IPS-NIHi7 (cell line): ENCODE measurements at regions not wholly inside any gene's neighbourhood (a gene's known extent, or its start where the extent isn't known, plus 50 kb on each side); places are given as distances from the start of the nearest gene placed in this dataset.

ENCODE experiments used
- DNase-seq: peaks from one replicate; pipeline ENCODE4 v3.0.0; 2012; ENCODE audit warnings: mixed read lengths; ENCODE audit errors: extremely low spot score

DNA sequence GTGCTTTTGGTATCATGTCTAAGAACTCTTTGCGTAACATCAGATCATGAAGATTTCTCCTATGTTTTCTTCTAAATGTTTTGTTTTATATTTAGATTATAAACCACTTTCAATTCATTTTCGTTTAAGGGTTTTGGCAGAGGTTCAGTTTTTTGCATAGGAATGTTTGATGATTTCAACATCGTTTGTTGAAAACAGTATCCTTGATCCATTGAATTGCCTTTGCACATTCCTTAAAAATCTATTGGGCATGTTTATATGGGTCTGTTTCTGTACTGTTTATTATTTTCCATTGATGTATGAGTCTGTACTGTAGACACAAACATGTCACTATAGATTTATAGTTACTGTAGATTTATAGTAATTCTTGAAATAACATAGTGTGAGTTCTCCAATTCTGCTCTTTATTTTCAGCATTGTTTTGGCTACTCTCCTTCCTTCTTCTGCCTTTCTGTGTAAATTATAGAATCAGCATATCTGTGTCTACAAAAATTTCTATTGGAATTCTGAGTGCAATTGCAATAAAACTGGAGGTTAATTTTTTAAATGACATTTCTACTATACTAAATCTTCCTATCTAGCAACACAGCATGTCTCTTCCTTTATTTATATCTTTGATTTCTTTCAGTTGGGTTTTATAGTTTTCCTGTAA is 374.0 kb downstream of the SV2B start:
- no peak for DNase-seq

DNA sequence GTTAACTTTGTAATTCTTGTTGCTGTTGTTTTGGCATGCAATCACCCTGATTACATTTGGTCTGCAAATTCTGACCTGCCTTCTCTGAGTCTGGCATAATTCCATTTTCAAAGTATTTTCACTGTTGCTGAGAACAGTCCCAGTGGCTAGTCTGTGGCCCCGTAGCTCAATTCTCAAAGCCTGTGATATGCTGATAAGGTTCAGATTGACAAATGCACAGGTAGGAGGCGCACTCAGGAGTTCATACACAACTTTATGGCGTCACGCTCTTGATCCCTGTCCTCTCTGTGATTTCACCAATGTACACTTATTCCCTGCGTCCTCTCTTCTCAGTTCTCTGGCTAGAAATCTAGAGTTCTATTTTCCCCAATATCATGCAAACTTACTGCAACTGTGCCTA is 376.6 kb upstream of the SLCO3A1 start:
- DNase-seq, result no peak

DNA sequence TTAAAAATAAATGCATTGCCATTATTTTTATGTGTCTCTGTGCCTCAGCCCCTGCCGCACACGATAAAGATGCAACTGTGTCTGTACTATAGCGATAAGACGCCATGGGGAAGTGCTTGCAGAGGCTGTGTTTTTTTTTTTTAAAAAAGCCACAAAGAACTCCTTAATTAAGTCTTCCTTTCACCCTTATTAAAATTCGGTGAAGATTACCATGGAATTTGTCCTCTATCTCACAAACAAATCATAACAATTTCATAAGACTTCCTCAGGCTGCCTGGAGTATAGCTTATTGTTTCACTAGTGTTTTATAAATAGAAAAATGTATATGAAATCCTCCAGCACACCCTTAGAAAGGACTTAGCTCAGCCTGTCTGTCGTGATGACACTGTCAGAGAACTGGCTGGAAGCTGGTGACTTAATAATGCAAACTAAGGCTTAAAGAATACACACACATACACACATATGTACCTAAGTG is 374.8 kb upstream of the SLCO3A1 start:
- DNase-seq, result no peak

DNA sequence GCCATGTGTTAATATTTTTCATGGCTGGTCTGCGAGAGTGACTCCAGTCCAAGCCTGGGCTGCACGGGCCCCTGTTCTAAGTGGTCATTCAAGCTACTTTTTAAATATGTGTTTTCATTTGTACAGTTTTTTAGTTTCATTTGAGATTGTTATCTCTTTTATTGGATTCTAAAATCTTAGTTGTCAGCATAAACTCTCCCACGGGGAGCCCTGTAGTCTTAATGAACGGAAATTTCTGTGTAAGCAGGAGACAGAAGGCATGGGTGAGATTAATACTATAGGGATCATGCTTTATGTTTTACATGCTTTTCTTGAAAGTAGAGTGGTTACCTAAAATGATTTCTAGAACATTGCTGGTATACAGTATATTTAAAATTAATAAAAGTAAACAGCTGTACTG is 373.1 kb upstream of the SLCO3A1 start:
- no peak for DNase-seq

DNA sequence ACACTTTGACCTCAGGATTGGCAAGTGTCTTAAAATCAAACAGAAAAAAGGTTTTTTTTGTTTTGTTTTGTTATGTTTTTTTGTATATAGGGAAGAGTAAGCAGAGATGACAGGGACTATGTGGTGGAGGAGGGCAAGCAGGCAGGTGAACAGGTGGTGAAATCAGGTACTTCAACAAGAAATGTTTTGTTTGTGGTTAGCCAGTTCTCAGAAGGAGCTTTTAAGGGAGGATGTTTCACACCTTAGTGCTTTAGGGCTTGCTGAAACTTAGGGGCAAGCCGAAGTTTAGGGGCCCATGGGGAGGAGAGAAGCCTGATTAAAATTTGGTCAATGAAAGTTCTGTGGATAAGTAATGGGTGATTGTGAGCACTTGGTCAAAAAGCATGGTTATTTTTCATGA is 370.7 kb upstream of the SLCO3A1 start:
- no peak for DNase-seq

DNA sequence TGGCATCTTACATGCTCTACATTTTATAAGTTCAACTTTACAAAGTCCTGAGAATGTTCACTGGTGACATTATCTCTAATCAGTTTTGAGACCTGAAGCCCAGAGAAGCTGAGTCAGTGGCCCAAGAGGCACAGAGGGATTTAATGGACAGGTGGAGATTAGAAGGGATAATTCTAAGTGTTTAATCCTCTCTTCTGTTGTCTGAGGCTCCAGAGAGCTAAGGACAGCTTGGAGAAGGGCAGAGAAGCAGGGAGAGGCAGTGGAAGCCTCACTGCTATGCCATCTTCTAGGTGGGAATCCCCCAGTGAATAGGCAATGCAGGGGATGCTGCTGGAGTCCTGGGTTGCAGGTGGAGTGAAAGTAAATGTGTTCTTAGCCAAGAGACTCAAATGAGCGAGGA is 369.4 kb upstream of the SLCO3A1 start:
- DNase-seq, result no peak

DNA sequence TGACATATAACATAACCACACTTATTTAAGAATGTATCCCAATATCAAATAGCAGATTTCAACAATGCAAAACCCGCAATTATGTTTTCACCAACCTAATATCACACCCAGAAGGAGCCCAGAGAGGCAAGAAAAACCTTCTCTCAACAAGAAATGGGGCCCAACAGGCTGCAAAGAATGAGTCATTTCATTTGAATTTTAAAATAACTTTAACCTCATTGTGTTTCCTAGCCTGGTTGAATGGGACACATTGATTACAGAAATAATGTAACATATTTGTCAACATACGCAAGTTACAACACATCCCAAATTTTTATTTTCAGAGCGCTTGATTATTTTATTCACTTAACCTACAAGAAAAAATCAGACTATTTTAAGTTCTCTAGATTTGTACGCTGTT is 365.1 kb upstream of the SLCO3A1 start:
- DNase-seq, result no peak

DNA sequence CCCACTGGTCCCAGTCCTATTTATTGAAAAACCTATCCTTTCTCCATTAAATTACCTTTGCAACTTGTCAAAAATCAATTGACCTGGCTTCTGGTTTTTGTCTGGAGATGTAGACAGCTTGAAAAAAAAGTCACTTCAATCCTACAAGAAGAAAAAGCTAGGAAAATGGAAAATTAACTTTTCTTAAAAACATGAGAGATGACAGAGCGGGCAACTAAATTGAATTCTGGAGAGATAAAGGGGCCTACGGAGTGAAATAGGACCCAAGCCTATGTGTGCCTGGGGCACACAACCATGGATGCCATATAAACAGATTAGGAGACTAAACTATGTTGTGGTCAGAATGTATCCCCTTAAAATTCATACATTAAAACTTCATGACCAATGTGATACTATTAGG is 363.3 kb upstream of the SLCO3A1 start:
- no peak for DNase-seq

DNA sequence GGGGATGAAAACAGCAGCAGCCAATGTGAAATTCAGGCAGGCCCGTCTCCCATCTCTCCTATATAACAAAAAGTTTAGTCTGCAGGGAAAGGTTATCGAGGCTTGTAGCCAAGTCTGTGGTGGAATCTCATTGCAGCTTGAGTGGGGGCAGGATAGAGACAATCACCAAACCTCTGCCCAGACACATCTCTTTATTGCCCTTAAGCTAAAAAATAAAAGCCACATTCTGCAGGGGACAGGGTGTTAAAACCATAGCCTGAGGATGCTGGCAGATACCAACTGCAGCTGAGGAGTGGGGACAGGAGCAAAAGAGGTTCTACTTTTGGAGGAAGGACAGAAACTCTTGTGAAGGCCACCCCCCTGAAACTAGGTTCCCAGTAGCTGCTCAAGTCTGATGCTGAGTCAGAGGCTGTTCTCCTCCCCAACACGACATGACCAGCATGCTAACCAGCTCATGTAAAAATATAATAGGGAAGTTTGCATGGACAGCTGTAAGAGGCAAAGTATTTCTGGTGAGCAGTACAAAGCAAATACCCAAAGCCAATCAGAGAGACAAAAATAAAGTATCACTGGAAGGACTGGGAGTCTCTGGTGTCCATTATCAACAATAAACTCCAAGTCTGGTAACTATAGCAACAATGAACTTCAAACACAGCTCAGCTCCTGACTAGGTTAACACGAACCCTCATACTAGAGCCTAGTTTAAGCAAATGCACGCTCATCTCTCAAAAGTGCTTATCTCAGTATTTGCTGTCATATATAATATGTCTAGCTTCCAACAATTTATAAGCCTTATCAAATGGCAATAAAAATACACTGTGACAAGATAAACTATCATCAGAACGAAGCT is 362.2 kb upstream of the SLCO3A1 start:
- no peak for DNase-seq

DNA sequence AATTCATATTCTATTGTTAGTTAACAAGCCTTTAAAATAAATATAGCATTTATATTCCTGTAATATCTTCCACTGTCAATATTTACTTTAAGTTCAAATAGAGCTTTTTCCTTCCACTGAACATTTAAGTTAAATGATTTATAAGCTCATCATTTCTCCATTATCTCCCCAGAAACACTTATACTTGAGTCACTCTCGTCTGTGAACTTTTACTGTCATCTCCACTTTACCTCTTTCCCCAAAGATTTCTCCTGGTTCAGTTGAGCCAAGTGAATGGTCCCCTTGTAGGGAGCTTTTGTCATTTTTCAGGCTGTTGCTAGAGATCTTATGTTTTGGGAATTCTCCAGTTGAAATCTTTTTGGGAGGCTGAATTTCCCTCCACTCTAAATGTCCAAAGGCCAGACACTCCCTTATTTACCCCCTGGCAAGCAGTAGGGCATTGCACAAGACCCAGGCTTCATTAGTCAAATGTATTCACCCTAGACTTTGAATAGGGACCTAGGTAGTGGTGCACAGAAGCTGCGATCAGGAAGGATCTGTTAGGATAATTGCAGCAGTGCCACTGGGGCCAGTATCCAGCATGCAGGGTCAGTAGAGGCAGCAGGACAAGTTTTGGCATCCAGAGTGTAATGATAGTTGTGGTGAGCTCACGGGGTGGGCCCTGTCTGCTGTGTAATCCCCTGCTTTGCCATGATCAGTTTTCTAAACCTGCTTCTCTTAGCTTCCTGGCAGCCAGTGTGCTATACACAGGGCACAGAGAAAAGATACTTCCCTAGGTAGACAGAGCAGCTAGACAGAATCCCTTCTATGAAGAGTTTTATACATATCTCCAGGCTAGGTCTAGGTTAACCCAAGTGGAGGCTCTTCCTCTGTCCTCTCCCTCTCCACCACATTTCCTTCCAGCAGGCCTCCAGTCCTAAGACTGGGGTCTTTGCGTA is 356.5 kb upstream of the SLCO3A1 start:
- no peak for DNase-seq

DNA sequence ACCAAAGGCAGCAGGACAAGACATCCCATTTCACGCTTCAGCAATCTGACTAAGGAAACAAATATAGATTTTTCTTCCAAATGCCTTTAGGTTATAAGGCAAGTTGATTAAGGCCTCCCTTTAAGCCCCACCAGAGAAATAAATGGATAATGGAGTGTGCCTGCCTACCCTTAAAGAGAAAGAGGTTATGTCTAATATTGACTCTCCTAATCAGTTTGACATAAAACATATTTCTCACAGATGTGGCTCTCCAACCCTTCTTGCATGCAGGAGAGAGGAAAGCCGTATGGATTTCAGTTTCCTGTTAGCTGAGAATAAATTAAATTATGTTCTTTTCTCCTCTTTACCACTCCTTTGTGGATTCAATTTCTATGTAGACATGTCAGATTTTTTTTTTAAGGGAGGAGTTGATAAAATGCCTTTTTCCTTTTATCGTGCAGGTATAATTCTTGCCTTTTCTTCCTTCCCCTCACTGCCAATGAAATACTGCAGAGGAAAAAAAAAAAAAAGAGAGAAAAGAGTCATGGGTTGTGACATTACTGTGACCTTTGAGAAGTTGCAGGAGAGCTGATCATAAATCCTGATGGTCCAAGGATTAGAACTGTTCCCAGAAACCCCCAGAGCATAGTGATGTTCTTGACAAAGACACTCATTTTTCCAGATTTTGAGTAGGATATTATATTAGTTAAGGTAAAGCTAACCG is 355.3 kb upstream of the SLCO3A1 start:
- DNase-seq, result no peak

DNA sequence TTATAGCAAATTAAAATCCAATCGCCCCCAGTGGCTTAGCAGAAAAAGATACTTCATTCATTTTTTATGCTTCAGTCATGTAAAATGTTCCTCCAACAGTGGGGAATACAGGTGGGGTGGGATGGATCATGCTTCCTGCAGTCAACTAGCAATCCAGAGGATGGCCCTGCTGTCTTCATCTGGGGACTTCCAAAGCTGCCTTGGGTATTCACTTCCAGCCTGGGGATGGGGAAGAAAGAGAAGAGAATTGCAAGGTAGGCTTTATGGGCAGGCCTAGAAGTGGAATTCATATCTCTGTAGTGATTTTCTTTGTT is 354.8 kb upstream of the SLCO3A1 start:
- DNase-seq, result no peak

DNA sequence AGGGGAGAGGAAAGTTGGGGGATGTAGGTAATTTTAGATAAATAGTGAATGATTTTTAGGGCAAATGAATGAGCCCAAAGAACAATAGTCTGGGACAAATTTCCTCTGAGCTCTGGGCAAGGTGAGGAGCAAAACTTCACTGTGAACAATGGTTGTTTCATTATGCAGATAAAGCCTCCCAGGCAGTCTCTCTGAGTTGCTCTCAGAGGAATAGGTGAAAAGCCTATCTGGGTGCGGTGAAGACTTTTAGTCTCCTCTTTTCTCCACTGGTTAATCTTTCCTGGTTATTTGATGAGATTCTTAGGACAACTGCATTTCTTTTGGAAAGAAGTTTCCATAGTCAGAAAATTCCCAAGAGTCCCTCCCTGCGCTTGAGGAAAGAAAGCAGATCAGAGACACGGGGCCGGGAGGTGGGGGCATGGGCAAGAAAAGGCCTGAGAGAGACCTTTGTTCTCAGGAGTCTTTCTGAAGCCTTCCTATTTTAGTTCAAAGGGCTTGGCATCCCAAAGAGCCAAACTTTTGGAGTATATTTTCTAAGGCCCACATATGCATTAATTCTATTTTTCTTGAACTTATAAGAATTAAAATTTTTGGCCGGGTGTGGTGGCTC is 353.6 kb upstream of the SLCO3A1 start:
- DNase-seq, result peak; percentile 24

DNA sequence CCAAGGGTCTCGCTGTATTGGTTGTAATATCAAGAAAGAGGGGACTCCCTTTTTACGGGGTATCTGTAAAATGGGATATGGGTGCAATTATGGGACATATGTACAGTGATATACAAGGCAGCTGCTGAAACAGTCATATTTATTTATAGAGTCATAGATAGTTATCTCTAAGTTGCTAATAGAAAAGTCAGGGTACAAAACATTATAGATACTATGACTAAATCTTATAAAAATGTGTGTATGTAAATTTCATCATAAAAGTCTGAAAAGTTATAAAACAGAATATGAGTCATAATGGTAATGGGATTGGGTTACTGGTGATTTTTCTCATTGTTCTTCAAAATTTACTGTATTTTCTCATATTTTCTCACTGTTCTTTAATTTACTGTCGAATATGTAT is 344.9 kb upstream of the SLCO3A1 start:
- no peak for DNase-seq

DNA sequence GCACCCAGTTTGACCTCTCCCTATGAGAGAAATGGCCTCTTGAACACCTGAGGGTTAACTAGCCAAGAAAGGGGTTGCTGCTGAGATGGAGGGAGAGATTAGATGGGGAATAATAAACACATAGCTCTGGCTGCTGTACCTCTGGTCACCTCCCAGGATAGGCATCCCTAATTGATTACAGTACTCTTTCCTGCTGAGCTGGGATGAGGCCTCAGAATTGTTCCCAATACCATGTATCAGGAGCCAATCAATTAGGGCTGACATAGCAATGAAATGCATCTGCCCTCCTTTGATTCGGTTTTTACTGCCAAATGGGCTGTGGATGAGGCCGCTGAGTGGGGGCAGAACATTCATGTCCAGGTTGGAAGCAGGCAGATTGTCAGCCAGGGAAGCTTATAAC is 339.4 kb upstream of the SLCO3A1 start:
- DNase-seq, result no peak

DNA sequence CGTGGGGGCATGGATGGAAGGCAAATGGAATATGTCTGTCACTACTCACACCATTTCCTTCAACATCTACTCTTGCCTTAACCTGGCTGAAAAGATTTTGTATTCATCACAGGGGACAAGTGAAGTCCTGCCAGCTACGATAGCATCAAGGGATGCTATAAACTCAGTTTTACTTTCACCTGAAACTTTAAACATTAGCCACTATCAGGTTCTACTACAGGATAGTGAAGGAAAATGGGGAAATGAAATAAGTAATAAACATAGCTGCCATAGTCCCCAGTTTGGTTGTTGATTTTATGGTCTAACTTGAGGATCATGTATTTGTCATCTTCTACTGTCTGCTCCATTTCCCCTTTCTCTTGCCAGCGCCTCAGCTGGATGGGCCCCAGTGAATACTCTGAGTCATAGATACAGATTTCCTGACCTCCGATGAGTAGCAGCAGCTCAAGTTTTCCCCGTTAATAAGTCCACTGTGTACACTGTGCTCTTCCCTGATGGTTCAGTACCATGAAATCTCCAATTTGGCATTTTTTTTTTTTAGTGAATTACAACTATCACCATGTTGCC is 338.2 kb upstream of the SLCO3A1 start:
- no peak for DNase-seq

DNA sequence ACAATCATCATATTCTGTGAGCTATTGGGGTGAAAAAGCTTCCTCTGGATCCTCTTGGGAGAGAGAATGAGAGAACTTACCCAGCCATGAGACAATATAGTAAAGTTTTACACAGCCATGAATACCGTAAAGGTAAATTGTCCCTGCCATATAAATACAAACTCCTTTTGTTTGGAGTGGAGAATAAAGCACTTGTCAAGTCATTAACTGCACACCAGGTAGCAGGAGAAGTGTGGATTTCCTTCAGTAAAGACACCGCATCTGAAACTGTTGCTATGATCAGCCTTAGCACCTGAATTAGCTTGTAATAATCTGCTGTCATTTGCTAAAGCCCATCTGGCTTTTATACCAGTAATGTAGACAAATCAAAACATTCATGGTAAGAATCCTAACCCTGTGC is 336.6 kb upstream of the SLCO3A1 start:
- DNase-seq, result no peak

DNA sequence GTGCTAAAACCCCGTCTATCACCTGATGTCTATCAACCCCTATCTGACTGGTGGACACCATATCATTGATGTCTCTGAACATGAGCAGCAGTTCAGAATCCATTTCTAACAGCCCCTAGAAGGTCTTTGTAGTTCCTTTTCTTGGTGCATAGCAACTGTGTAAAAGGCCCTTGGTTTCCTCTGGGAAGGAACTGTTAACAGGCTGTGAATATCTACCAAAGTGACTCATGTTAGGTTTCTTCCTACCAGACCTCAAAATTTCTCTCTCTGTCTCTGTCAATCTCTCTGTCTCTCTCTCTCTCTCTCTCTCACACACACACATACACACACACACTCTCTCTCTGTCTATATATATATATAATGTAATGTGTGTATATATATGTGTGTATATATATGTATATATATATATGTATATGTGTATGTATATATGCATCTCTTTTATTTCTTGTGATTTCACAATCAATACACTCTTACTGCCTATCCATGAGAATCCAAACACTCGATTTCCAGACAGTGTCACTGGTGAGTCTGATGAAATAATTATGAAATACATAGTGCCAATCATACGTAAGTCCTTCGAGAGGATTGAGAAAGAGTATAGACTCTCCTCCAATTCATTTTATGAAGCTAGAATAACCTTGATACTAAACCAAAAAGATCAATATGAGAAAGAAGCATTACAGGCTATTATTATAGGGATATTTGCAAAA is 335.9 kb upstream of the SLCO3A1 start:
- DNase-seq, result no peak

DNA sequence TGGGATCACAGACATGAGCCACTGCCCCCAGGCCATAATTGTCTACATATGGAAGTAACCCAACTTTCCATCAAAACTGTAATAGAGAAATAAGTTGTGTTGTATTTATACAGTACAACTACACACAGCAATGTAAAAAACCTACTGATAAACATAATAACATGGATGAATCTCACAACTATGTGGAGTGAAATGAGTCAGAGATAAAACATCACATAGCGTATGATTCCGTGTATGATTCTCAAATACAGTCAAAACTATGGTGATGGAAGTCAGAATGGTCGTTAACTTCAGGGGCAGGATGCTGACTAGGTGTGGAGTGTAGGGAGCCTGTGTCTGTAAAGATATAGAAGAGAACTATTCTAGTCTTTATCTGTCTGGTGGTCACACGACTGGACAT is 332.7 kb upstream of the SLCO3A1 start:
- DNase-seq, result no peak

DNA sequence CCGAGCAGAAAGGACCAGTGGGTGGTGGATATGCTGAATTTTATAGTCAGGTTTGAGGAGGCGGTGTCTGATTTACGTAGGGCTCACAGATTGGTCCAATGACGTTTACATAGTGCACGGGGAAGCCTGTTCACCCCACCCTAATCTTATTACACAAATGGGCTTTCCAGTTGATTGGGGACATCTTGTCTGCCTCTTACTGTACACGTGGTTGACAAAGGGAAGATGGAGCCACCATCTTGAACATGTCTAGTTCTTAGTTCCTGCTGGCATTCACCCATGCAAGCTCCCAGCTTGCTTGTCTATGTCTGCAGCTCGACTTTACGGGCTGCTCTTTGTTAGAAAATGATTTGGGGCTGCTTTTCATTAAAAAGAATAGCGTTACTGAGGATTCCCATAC is 332.0 kb upstream of the SLCO3A1 start:
- no peak for DNase-seq
